Fibroblast of lung (primary cell): ENCODE measurements at regions not wholly inside any gene's neighbourhood (a gene's known extent, or its start where the extent isn't known, plus 50 kb on each side); places are given as distances from the start of the nearest gene placed in this dataset.

Experiments used
- CTCF ChIP-seq, 2 donors: IDR thresholded peaks in 1 of 2; conservative IDR thresholded peaks in 1 of 2; 1 replicate in 1 of 2; 2 replicates in 1 of 2; pipeline ENCODE4 v1.5.1; 2011 to 2012; ENCODE audit warnings: low read length in 2 of 2, control low read depth in 1 of 2, inconsistent platforms in 1 of 2, low read depth in 1 of 2, mild to moderate bottlenecking in 1 of 2
- EZH2 ChIP-seq: IDR thresholded peaks from 2 replicates; pipeline ENCODE4 v1.5.1; 2012; ENCODE audit warnings: low read length, control low read depth, mild to moderate bottlenecking; ENCODE audit errors: missing control alignments

- TF ChIP-seq CTCF (conservative IDR thresholded peaks at IDR 0.05 in 1 of 2, IDR thresholded peaks at IDR 0.05 in 1 of 2; ENCODE audit: low read depth in 1 of 2, low read length in 2 of 2) (no peak), EZH2 (no peak)
These were observed 92.3 kb downstream of the HIF1AN start for GRCh38 chr10:100628061-100628460.
